Adrenal gland (tissue), 5 donors: ENCODE measurements at regions not wholly inside any gene's neighbourhood (a gene's known extent, or its start where the extent isn't known, plus 50 kb on each side); places are given as distances from the start of the nearest gene placed in this dataset.

ENCODE experiments used
- CTCF ChIP-seq, 6 experiments: fragments of 450-650 bp in 4 of 6; fragments of 200-600 bp in 2 of 6; sonication (generic) in 1 of 6; IDR thresholded peaks; 1 replicate in 5 of 6; 2 replicates in 1 of 6; pipeline versions ENCODE4 v1.5.1 to v1.8.0; 2016 to 2021; ENCODE audit warnings: antibody characterized with exemption in 6 of 6, mild to moderate bottlenecking in 2 of 6, moderate library complexity in 1 of 6
- POLR2A ChIP-seq, 2 donors: fragments of 450-650 bp; IDR thresholded peaks; one replicate each; pipeline ENCODE4 v1.6.1; 2017; ENCODE audit warnings: antibody characterized with exemption in 2 of 2, mild to moderate bottlenecking in 2 of 2, moderate library complexity in 1 of 2
- donor health status: DM: no; HTN: no; CAD: no.

DNA sequence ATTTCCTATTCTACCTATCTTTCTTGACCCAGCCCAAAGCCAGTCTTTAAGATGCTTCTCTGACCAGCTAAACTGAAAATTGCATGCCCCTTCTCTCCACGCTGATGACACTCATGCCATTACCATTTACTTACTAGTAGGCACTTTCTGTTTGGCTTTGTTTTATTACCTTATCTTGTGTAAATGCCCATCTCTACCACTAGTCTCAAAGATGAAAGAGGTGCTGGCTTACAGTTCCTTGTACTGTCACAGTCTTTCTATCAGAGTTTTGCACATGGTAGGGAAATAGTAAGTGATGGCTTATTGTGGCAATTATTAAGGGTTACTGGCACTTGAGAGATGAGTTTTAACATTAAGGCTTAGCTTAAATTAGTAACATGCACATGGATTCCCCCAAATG lies 352.1 kb downstream of the RBM43 start:
- TF ChIP-seq CTCF (IDR thresholded peaks at IDR 0.05) (peak in 2 of 6 experiments; percentile 13 to 20), POLR2A (IDR thresholded peaks at IDR 0.05) (no peak)
